Keratinocyte (primary cell): ENCODE measurements at regions not wholly inside any gene's neighbourhood (a gene's known extent, or its start where the extent isn't known, plus 50 kb on each side); places are given as distances from the start of the nearest gene placed in this dataset.

Experiments
- DNase-seq: peaks from one replicate; pipeline ENCODE4 v3.0.0-alpha.2; 2011; ENCODE audit warnings: low read depth, missing footprints, low spot score
- FAIRE-seq: peaks from 2 replicates; lab custom pipeline; 2011; peaks lifted over from hg19 to GRCh38; lab: Jason Lieb, UNC
- H2AFZ ChIP-seq: 2 replicates; pipeline ENCODE4 v1.6.0; 2012; ENCODE audit warnings: low read length, control low read depth, inconsistent platforms; ENCODE audit not compliant: control insufficient read depth
- H3K27ac ChIP-seq: 2 replicates; pipeline ENCODE4 v1.5.1; 2011; ENCODE audit warnings: low read length; ENCODE audit not compliant: control insufficient read depth, insufficient read depth
- H3K27me3 ChIP-seq: 3 replicates; pipeline ENCODE4 v1.6.0; 2011; ENCODE audit warnings: low read length; ENCODE audit not compliant: control insufficient read depth, insufficient read depth; ENCODE audit errors: extremely low read depth
- H3K36me3 ChIP-seq, 2 experiments: 2 replicates in 1 of 2; 3 replicates in 1 of 2; pipeline ENCODE4 v1.5.1; 2011; ENCODE audit warnings: low read length in 2 of 2, mild to moderate bottlenecking in 1 of 2; ENCODE audit not compliant: control insufficient read depth in 2 of 2, insufficient read depth in 2 of 2; ENCODE audit errors: extremely low read depth in 1 of 2
- H3K4me1 ChIP-seq: 3 replicates; pipeline ENCODE4 v1.5.1; 2011; ENCODE audit warnings: low read length; ENCODE audit not compliant: control insufficient read depth, insufficient read depth; ENCODE audit errors: extremely low read depth
- H3K4me2 ChIP-seq: 3 replicates; pipeline ENCODE4 v1.6.0; 2011; ENCODE audit warnings: low read depth, low read length; ENCODE audit not compliant: control insufficient read depth, insufficient read depth; ENCODE audit errors: extremely low read depth
- H3K4me3 ChIP-seq, 3 experiments: fragments of 200-600 bp in 1 of 3; sonication (generic) in 1 of 3; 2 replicates in 2 of 3; 3 replicates in 1 of 3; pipeline ENCODE4 v1.5.1; 2011 to 2016; ENCODE audit warnings: low read length in 3 of 3, mild to moderate bottlenecking in 3 of 3, control low read depth in 2 of 3, inconsistent platforms in 1 of 3, low read depth in 1 of 3, mixed read lengths in 1 of 3, mixed run types in 1 of 3, moderate library complexity in 1 of 3; ENCODE audit not compliant: control insufficient read depth in 2 of 3, insufficient read depth in 2 of 3; ENCODE audit errors: extremely low read depth in 1 of 3
- H3K79me2 ChIP-seq: 2 replicates; pipeline ENCODE4 v1.6.0; 2012; ENCODE audit warnings: low read length; ENCODE audit not compliant: control insufficient read depth, insufficient read depth
- H3K9ac ChIP-seq: 3 replicates; pipeline ENCODE4 v1.6.0; 2011; ENCODE audit warnings: low read length; ENCODE audit not compliant: control insufficient read depth, insufficient read depth; ENCODE audit errors: extremely low read depth
- H3K9me1 ChIP-seq: 3 replicates; pipeline ENCODE4 v1.6.0; 2011; ENCODE audit warnings: low read length; ENCODE audit not compliant: control insufficient read depth, insufficient read depth; ENCODE audit errors: extremely low read depth
- H3K9me3 ChIP-seq: 2 replicates; pipeline ENCODE4 v1.5.1; 2012; ENCODE audit warnings: low read depth, low read length; ENCODE audit not compliant: control insufficient read depth
- H4K20me1 ChIP-seq: 3 replicates; pipeline ENCODE4 v1.6.0; 2011; ENCODE audit warnings: low read length; ENCODE audit not compliant: control insufficient read depth, insufficient read depth; ENCODE audit errors: extremely low read depth
- CTCF ChIP-seq, 3 experiments: IDR thresholded peaks in 1 of 3; conservative IDR thresholded peaks in 1 of 3; optimal IDR thresholded peaks in 1 of 3; 2 replicates in 2 of 3; 3 replicates in 1 of 3; pipeline versions ENCODE3 to v1.5.1; 2011; ENCODE audit warnings: low read length in 3 of 3, mild to moderate bottlenecking in 3 of 3, moderate library complexity in 2 of 3, control low read depth in 1 of 3, inconsistent platforms in 1 of 3; ENCODE audit not compliant: insufficient read depth in 2 of 3; ENCODE audit errors: extremely low read depth in 1 of 3
- EZH2 ChIP-seq: IDR thresholded peaks from one replicate; pipeline ENCODE4 v1.6.1; 2012; ENCODE audit warnings: inconsistent platforms, mild to moderate bottlenecking, low read length, moderate library complexity
- dilution Hi-C: fragments of 300-500 bp; cut with MboI; formaldehyde crosslinking; loops from one replicate; pipeline ENCODE4 v1.7.0; 2020; ENCODE audit warnings: low sequenced_read_pairs; ENCODE audit not compliant: extremely low pct_ligation_motif_present

DNA sequence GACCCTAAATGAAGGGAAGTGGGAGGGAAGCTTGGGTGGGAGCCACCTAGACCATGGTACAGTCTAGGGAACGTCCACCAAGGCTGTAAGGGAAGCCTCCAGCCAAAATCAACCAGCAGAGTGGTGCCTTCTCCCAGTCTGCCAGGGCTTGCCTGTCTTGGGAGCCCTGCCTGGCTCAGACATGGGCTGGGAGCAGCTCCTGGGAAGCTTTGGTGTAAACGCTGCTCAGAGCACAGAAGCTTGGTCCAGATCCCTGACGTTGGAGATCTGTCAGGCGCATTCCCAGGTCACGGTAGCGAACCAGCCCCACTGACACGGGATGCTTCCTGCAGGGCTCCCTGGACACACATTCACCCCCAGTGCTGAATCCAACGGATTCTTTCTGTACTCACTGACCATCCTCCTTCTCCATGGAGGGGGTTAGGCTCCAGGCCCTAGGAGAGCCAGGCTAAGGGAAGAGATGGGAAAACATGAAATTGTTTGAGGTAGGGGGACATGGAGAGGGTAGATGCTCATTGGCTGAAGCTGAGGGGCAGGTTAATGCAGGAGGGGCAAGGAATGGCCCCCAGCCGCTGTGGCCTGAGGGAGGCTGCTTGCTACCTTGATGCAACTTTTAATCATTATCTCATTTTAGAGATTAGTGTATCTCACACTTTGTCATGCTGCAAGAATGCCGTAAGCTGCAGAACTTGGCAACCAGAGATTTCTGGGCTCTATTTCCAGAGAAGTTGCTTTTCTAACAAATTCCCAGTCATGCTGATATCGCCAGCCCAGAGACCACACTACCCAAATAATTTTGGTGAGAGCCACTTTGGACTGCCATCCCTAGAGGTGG, 195.8 kb downstream of the UQCRFS1 start:
- no peaks in the 10 kb centered on the region for H3K27me3 ChIP-seq
- no peak overlapping the region for H3K27ac ChIP-seq
- H3K4me3 ChIP-seq = no peak overlapping the region
- no peak overlapping the region for H2AFZ ChIP-seq
- no peaks in the 10 kb centered on the region for H4K20me1 ChIP-seq
- no peaks in the 10 kb centered on the region for H3K79me2 ChIP-seq
- FAIRE-seq = no peak
- H3K4me1 ChIP-seq = no peaks in the 10 kb centered on the region
- H3K9me3 ChIP-seq = no peaks in the 10 kb centered on the region
- no peak for DNase-seq
- dilution Hi-C loops = no loop called here
- H3K36me3 ChIP-seq = no peaks in the 10 kb centered on the region
- no peaks in the 10 kb centered on the region for H3K9me1 ChIP-seq
- H3K4me2 ChIP-seq = no peak overlapping the region
- no peak overlapping the region for H3K9ac ChIP-seq
- TF ChIP-seq EZH2 = no peak
- no peak for TF ChIP-seq CTCF (optimal IDR thresholded peaks at IDR 0.05 in 1 of 3, IDR thresholded peaks at IDR 0.05 in 1 of 3, conservative IDR thresholded peaks at IDR 0.05 in 1 of 3; ENCODE audit: extremely low read depth in 1 of 3, insufficient read depth in 2 of 3, low read length in 3 of 3)

- Histone ChIP-seq H3K9me3 (no peaks in the 10 kb centered on the region), H3K79me2 (no peaks in the 10 kb centered on the region), H3K4me2 (no peak overlapping the region), H2AFZ (no peak overlapping the region), H3K27me3 (no peaks in the 10 kb centered on the region), H4K20me1 (no peaks in the 10 kb centered on the region), H3K36me3 (no peaks in the 10 kb centered on the region), H3K4me1 (no peaks in the 10 kb centered on the region), H3K27ac (no peak overlapping the region), H3K9me1 (no peaks in the 10 kb centered on the region), H3K4me3 (no peak overlapping the region), H3K9ac (no peak overlapping the region)
- no peak for DNase-seq
- TF ChIP-seq EZH2 (no peak), CTCF (optimal IDR thresholded peaks at IDR 0.05 in 1 of 3, IDR thresholded peaks at IDR 0.05 in 1 of 3, conservative IDR thresholded peaks at IDR 0.05 in 1 of 3; ENCODE audit: extremely low read depth in 1 of 3, insufficient read depth in 2 of 3, low read length in 3 of 3) (no peak)
- dilution Hi-C loops = no loop called here
- FAIRE-seq = no peak
Observed at GRCh38 chr19:29016353-29016752, 196.6 kb downstream of the UQCRFS1 start.
